Effector CD8-positive, alpha-beta T cell (primary cell): ENCODE measurements at regions not wholly inside any gene's neighbourhood (a gene's known extent, or its start where the extent isn't known, plus 50 kb on each side); places are given as distances from the start of the nearest gene placed in this dataset.

Experiments used
- DNase-seq: peaks from one replicate; lab custom pipeline; 2025; lab: John Stamatoyannopoulos, UW

DNA sequence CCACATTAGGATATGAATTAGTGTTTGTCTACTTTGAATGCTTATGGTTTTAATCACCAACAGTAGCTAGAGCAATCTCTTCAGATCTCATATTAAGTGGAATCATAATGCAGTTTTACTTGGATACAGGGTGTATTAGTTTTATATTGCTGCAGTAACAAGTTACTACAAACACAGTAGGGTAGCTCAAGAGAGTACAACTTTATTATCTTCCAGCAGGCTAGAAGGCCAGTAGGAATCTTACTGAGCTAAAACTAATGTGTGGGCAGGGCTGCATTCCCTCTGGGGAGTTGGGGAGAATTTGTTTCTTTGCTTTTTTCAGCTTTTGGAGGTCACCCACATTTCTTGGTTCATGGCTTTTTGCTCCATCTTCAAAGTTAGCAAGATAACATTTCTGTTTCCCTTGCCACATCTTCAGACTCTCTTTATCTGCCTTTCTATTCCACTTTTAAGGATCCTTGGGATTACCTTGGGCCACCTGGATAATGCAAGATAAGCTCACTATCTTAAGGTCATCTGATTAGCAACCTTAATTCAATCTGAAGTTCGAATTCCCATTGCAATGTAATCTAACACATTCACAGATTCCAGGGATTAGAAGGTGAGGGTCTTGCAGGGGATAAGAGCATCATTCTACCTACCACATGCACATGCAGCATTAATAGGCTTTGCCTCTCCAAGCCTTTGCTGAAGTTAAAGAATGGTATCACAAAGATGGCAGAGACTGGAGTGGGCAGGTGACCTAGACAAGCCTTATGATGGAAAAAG lies 134.1 kb upstream of the SLC10A2 start:
- no peak for DNase-seq

GRCh38 chr13:103199380-103200088 lies 133.3 kb upstream of the SLC10A2 start:
- no peak for DNase-seq

GRCh38 chr13:103196356-103196755 lies 130.1 kb upstream of the SLC10A2 start:
- no peak for DNase-seq

DNA sequence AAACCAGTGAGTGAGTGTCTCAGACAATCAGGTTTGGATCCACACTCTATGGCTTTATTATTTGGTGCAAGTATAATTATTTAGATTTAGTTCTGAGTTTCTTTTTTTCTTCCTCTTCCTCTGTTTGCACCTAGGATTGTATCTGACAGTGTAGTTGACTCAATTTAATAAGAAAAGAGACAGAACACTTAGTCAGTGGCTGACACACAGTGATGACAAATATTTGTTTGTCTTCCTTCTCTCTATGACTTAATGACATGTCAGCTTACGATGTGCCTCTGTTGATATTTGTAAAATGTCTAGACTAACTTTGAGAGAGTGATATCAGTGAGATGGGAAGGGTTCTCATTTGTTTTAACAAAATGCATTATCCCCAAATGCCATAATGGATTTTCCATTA lies 129.5 kb upstream of the SLC10A2 start:
- no peak for DNase-seq

DNA sequence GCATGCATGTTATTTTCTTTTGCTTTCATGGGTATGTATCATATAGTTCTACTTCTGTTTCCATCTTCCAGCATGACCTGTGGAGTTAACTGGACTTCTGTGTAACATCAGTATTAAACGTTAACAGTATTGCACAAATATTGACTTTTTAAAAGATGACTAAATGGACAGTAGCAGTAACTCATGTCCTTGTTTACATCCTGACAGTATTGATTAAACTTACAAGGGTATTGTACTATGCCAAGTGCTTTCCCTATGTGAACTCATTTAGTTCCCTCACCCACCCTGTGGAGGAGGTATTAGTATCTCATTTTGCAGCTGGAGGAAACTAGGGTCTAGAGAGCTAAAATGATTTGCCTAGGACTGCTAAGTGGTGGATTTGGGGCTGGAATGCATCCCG lies 128.7 kb upstream of the SLC10A2 start:
- DNase-seq = no peak

DNA sequence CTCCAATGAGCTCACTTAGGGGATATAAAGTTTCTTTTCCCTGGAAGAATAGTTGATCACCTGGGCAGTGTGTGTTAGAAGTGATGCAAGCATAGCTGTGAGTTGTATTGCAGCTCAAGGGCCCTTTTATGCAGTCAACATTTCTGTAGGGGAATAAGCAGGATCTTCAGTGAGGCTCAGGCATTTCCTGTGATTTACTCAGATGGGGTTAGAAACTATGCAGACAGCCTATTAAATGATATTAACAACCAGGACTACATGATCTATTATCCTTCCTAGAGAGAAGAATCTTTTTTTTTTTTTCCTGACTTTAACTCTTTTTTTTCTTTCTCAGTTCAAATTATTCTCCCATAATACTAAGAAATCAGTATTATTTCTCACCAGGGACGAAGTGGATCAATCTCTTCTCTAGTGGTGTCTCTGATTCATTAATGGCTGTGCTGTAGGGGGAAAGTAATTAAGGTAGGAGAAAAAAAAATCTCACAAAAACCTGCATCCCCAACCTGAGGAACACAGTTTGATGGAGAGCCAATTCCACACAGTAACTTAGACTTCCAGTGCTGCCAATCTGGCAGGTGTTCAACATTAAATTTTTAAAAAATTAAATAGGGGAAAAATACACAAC lies 126.4 kb upstream of the SLC10A2 start:
- no peak for DNase-seq

GRCh38 chr13:103190841-103191240 lies 124.6 kb upstream of the SLC10A2 start:
- no peak for DNase-seq

GRCh38 chr13:103188713-103189326 lies 122.6 kb upstream of the SLC10A2 start:
- DNase-seq = no peak

GRCh38 chr13:103187721-103188156 lies 121.5 kb upstream of the SLC10A2 start:
- DNase-seq = no peak

DNA sequence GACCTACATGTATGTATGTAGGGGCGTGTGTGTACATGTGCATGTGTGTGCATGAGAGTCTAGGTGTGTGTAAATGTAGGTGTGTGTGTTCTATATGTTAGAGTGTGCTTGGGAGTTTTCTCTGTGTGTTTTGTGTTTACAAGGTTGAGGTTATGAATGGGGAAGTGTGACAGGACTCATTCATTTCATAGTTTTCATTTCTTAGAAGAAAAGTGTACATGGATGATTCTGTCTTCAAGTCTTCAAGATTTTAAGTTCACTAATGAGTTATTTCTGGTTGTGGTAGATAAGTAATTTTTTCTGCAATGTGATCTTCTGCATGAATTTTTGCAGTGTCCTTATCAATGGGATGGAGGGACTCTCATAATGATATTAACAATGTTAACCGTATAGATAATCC lies 118.2 kb upstream of the SLC10A2 start:
- DNase-seq = no peak

GRCh38 chr13:103178986-103179943 lies 113.0 kb upstream of the SLC10A2 start:
- DNase-seq = no peak

- DNase-seq = no peak
These were observed 108.7 kb upstream of the SLC10A2 start for GRCh38 chr13:103174966-103175365.

- no peak for DNase-seq
These were observed 102.8 kb upstream of the SLC10A2 start for GRCh38 chr13:103168901-103169508.

GRCh38 chr13:103164251-103164650 lies 98.0 kb upstream of the SLC10A2 start:
- DNase-seq = no peak

DNA sequence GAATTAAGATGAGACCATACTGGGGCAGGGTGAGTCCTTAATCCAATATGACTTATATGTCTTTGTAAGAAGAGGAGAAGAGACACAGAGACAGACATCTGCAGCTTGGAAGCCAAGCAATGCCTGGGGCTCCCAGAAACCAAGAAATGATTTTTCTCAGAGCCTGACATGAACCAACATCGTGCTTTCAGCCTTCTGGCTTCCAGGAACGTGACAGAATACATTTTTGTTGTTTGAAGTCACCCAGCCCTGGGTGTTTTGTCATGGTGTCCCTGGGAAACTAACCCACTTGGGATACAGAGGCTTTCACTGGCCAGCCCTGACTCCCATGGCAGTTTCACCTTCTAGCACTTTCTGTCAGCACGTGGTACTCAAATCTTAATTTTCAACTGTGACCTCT lies 95.3 kb upstream of the SLC10A2 start:
- DNase-seq = no peak

DNA sequence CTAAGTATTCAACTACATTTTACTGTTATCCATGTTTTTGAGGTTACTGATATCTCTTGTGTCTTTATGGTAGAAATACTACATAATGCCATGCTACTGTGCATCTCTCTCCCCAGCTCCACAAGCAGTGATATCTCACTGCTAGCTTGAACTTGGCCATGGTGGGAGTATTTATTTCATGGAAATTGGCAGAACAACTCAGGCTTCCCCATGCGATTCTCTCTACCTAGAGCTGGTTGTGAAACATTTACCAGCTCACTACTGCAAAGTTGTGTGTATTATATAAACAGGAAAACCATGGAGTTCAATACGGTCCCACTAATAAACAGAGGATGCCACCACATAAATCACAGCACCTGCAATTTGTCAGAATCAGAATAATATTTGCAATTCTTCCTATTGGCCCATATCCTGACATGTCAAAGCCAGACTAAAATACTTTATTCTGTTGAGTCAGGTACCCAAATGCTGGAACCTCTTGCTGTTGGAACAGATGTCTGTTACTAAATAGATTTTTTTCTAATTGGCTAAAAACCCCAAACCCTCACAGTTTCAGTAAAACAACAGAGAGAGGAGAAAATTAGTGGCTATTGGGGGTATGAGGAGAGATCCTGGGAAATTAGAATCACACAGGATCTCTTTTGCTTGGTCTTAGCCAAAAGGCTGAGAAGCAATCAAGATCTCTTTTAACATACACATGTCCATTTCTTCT lies 91.4 kb upstream of the SLC10A2 start:
- DNase-seq = no peak

GRCh38 chr13:103157016-103157415 lies 90.8 kb upstream of the SLC10A2 start:
- no peak for DNase-seq

DNA sequence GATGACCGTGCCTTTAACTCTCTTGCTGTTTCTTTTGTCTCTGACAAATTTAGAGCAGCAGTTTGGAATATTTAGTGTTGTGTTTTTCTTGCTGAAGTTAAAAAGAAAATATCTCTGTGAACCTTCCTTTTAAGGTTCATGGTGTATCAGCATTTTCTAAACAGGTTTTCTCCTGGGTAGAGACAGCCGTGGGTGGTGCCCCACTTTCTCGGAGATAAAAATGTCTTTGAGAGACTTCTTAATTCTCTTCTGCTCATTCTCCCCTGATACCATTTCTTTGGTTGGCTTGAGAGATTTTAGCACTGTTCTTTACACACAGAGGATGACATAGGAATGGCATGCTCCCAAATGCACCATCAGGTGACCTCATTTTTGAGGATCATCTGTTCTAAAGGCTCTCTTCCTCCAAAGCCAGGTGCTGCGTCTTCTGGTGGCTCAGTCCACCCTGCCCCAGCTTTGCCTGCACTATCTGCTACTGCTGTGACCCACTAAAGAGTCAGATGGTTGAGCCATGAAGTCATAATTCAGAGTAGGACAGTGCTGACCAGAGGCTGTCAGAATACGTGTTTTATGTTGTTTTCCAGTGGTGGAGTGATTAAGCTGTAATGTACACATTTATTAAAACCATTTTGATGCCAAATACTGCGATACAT lies 90.3 kb upstream of the SLC10A2 start:
- no peak for DNase-seq

- no peak for DNase-seq
These were observed 87.2 kb upstream of the SLC10A2 start for GRCh38 chr13:103153466-103153865.

DNA sequence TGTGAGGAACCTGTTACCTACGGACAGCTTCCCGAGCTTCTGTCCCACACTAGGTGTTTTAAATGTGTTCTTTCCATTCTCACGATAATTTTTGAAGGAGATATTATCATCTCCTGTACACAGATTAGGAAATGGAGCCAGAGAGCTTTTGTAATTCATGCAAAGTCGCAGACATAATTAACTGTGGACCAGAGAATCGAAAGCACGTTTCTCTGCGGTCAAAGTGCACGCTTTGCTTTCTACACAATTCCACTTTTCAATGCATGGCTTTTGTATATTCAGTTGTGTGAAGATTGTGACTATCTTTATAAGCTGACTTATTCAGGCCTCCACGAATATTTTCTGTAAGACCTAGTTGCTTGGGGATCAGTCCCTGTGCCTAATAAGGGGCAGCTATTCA lies 81.7 kb upstream of the SLC10A2 start:
- no peak for DNase-seq
